ENCODE measurements at regions not wholly inside any gene's neighbourhood (a gene's known extent, or its start where the extent isn't known, plus 50 kb on each side); places are given as distances from the start of the nearest gene placed in this dataset.
"Not testable (repeated sequence)": the region's sequence is repeated elsewhere in the genome, so short reads cannot be mapped to it uniquely, and the experiment has no call there.

GRCh38 chr15:81765816-81766215 is 280.0 kb downstream of the MEX3B start:
- no peak for DNase-seq

DNA sequence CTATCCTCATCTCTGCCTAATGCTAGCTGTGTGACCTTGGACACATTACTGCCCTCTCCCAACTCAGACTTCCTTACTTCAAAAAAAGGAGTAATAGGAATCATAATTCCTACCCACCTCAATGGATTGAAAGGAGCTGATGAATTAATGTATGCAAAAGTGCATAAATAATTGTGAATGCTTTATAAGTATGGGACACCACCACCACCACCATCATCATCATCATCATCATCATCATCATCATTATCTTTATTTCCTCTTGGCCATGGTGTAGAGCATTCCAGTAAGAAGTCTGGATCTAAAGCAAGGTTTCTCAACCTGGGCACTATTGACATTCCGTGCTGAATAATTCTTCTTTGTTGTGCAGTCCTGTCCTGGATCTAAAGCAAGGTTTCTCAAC is 282.5 kb downstream of the MEX3B start:
- no peak for DNase-seq

GRCh38 chr15:81760686-81761085 is 285.1 kb downstream of the MEX3B start:
- no peak for DNase-seq

DNA sequence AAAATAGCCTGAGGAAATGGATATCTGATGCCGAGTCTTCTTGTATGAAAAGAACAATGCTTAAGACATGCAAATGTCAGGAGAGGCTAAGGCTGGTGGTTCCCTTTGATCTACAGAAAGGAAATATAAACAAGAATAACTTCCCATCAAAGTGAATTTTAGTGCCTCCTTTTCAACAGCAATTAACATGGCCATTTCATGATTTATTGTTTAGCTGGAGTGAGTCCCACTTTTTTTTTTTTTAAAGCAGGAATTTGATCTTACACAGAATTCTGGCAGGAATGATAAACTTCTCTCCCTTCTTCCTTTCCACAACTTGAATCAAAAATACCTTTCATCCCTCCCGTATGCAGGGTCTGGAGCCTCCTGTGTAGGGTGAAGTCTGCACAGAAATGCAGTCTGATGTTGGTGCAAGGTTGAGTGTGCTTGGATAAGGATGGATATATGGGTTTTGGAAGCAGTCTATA is 287.0 kb downstream of the MEX3B start:
- peak in 1 of 3 experiments; percentile 57 for DNase-seq

GRCh38 chr15:81755626-81756025 is 290.2 kb downstream of the MEX3B start:
- DNase-seq = no peak

GRCh38 chr15:81754078-81754477 is 291.7 kb downstream of the MEX3B start:
- DNase-seq = no peak

- peak in 1 of 3 experiments; percentile 37 for DNase-seq
Observed at GRCh38 chr15:81752974-81753373, 292.8 kb downstream of the MEX3B start.

- peak; percentile 83 to 99 (median 91) for DNase-seq
Observed at GRCh38 chr15:81752546-81752942, 293.3 kb downstream of the MEX3B start.

DNA sequence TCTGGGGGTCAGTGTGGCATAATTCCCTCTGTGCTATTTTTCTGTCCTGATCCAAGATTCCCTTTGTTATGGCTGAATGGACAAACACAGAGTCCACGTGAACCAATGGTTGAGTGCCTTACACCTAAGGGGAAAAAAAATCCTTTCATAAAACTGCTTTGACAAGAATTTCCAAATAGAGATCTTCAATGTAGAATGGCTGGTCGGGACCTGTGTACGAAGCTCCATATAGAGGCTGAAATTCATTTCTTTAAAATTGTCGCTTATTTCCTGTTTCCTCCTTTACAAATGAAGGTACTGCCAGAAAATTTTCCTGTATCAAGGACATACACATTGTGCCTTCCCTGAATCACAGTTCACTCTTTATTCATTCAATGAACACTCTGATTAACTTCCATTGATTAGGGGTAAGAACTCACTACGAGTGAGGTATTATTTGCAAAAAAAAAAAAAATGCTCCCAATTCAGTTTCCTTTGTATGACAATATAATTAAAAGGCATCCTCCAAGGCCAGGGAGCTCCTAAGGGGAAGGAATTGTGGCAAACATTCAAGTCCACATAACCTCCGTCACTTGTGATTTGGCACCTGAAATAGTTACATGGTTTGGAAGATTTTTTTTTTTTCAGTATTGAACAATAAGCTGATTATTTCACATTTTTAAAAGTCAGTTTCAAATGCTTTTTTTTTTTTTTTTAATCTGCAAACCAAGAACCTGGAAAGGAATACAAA is 293.8 kb downstream of the MEX3B start:
- peak in 2 of 3 experiments; percentile 23 to 69 for DNase-seq

DNA sequence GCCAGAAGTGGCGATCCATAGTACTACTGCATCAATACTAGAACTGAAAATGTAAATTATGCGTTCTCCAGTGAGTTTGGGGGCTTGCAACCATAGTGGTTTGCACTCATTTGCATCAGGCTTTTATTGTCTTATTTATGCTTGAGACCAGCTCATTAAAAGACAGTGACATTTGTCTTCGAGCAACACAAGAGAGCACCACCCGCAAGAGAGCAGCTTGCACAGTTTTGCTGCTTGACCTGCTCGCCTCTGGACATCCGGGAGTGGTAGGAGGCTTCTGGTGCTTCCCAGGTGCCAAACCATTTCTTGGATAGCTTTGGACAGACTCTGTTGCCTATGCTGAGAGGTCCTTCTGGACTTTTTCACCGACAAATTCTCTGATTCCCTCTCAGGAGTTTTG is 294.6 kb downstream of the MEX3B start:
- DNase-seq = peak in 1 of 3 experiments; percentile 61

GRCh38 chr15:81749716-81750375 is 296.0 kb downstream of the MEX3B start:
- peak; percentile 31 to 68 (median 31) for DNase-seq

DNA sequence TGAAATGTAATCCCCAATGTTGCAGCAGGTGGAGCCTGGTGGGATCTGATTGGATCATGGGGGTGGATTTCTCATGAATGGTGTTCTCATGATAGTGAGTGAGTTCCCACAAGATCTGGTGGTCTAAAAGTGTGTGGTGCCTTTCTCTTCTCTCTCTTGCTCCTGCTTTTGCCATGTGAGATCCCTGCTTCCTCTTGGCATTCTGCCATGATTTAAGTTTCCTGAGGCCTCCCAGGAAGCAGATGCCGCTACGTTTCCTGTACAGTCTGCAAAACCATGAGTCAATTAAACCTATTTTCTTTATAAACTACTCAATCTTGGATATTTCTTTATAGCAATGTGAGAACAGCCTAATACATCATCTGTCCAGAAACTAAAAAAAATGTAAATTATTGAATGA is 298.3 kb downstream of the MEX3B start:
- DNase-seq = peak in 1 of 3 experiments; percentile 17

DNA sequence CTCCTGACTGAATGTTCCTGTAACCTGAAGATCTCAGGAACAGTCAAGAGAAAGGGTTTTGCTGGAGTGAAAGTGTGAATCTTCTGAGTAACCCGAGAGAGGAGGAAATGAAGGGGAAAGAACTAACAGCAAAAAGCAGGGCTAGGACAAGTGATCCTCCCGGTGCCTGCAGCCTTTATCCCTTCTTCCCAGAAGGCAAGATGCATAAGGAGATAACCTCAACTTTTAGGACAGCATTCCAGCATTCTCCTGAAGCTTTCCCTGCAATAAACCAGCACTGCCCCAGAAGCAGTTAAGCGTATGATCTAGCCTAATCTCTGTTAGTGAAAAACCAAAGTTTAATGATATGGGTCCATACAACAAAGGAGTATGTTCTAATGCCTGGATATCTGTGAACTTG is 298.8 kb downstream of the MEX3B start:
- DNase-seq = no peak

DNA sequence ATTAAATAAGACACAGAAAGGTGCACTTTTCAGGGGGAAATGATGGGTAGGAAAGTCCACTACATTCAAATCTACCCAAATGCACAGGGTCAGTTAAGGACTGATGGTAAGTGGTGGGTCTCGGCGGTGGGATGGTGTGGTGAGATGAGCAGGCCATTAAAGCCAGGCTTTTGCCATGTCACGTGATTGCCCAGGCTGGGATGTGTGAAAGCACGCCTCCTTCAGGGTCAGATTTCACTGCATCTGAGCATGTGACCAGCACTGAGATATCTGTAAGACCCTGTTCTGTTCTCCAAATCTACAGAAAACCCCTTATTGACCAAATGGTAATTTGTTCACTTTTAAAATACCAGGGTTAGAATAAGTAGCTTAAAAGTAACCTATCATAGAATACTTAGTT is 301.5 kb downstream of the MEX3B start:
- no peak for DNase-seq

DNA sequence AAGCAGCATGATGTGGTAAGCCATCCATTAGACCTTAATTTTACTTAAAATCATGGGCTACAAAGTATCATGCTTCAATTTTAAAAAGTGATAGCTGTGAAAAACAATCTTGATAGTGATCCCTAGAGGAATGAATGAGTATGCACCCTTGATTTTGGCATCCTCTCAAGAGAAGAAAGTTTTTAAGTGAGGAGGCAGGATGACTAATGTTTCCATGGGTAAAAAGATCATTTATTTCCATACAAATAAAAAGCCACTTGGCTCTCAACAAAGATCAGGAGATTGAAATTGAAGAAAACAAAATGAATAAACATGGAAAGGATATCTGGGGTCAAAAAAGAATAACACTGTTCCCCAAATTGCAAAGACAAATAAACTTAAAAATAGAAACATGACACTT is 305.4 kb downstream of the MEX3B start:
- no peak for DNase-seq

GRCh38 chr15:81729340-81729739 is 316.5 kb downstream of the MEX3B start:
- no peak for DNase-seq

- DNase-seq = no peak
Observed at GRCh38 chr15:81728726-81729125, 317.1 kb downstream of the MEX3B start.

DNA sequence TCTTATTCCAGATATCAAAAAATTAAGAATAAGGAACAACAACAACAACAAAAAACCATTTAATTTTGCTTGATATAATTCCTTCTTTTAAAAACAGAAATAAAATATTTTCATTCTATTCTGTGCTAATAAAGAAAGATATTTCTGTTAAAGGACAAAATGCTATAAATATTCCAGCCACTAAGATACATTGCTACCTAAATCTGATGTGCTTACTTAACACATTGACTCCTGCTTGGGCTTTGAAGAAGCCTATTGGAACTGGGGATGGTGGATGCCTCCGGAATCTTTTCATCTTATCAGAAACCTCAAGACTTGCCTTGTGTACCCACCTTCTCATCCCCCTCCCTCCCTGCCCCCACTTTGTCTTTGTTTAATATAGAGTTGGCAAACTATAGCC is 320.2 kb downstream of the MEX3B start:
- DNase-seq = no peak

DNA sequence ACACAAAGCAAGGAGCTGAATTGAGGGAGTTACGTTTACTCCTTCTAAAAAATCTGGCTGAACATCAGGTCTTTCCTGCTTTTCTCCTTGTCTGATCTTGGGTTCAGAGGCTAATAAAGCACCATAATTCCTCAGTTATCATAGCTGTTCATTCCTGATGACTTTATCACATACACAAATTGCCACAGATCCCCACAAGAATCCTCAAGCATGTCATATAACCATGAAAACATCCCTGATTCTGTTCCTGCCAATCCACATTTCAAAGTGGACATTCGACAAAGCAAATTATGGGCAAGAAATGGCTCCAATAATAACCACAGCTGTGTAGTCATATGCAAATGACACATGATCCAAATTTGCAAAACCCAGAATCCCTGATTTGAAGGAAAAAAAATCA is 321.3 kb downstream of the MEX3B start:
- DNase-seq = no peak

DNA sequence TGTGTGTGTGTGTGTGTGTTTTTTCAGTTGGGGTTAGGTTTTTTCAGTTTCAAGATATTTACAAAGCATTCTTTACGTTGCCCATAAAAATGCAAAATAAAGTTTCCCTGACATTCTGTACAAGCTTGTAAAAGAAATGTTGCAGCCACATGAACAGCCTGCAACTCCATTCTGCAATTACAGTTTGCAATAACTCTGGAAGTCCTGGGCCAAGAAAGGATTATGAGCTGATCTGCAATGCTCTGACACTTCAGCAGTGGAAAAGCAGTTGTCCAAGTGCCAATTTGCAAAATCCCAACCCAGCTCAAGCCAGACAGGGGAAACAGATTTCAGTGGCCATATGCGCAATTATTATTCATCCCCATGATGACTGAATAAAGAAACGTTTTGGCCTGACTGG is 322.1 kb downstream of the MEX3B start:
- no peak for DNase-seq

- DNase-seq = no peak
Observed at GRCh38 chr15:81723113-81723651, 322.6 kb downstream of the MEX3B start.

GRCh38 chr15:81716468-81716867 is 329.4 kb downstream of the MEX3B start:
- not testable (repeated sequence) for DNase-seq

- DNase-seq = no peak
Observed at GRCh38 chr15:81710328-81710727, 335.5 kb downstream of the MEX3B start.

DNA sequence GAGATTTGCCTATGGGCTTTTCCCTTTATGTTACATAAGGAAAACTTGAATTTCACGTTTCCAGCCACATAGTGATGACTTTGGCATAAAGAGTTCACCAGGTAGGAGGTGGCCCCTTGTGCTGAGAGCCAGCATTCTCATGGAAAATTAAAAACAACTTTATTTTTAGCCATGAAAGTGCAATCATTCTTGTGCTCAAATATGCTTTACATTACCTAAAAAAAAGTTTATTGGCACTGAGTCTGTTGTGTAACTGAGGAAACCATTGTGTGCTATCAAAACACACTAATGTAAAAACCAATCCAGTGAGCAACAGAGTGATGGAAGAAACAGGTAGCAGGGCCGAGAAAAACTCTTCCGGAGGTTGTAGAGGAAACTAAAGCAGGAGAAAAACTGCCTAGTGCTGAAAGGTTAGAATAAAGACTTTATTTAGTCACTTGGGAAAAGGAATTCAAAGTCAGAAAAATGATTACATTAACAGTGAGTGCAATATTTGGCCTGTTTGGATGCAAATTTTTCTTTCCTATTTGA is 332.9 kb upstream of the TMC3 start:
- not testable (repeated sequence) for DNase-seq
